Muscle layer of duodenum (tissue), 2 donors: ENCODE measurements at regions not wholly inside any gene's neighbourhood (a gene's known extent, or its start where the extent isn't known, plus 50 kb on each side); places are given as distances from the start of the nearest gene placed in this dataset.

Experiments used
- H3K27ac ChIP-seq: one replicate; pipeline ENCODE4 v1.7.0; 2013; ENCODE audit warnings: mild to moderate bottlenecking, low read length
- H3K27me3 ChIP-seq: one replicate; pipeline ENCODE4 v1.7.0; 2013; ENCODE audit warnings: low read depth, mild to moderate bottlenecking, control low read depth, low read length
- H3K36me3 ChIP-seq, 2 donors: one replicate each; pipeline ENCODE4 v1.7.0; 2013; ENCODE audit warnings: low read length in 2 of 2, control low read depth in 1 of 2, mild to moderate bottlenecking in 1 of 2; ENCODE audit not compliant: insufficient read depth in 2 of 2, control insufficient read depth in 1 of 2
- H3K4me1 ChIP-seq, 2 donors: one replicate each; pipeline ENCODE4 v1.7.0; 2013; ENCODE audit warnings: low read length in 2 of 2, mild to moderate bottlenecking in 2 of 2, control low read depth in 1 of 2, moderate library complexity in 1 of 2; ENCODE audit not compliant: insufficient read depth in 2 of 2, control insufficient read depth in 1 of 2
- H3K4me3 ChIP-seq, 2 donors: one replicate each; pipeline ENCODE4 v1.7.0; 2013; ENCODE audit warnings: low read length in 2 of 2, low read depth in 1 of 2, mild to moderate bottlenecking in 1 of 2
- H3K9me3 ChIP-seq, 2 donors: one replicate each; pipeline ENCODE4 v1.7.0; 2013; ENCODE audit warnings: low read length in 2 of 2, control low read depth in 1 of 2, mild to moderate bottlenecking in 1 of 2; ENCODE audit not compliant: control insufficient read depth in 1 of 2
- donor health status: healthy.

- no peak overlapping the region for H3K4me3 ChIP-seq
- no peaks in the 10 kb centered on the region for H3K9me3 ChIP-seq
- no peaks in the 10 kb centered on the region for H3K36me3 ChIP-seq
- peaks cover 0 to 6% of the 10 kb centered on the region in 2 donors for H3K4me1 ChIP-seq
- no peaks in the 10 kb centered on the region for H3K27me3 ChIP-seq
- H3K27ac ChIP-seq = no peak overlapping the region
Measured at GRCh38 chr10:3837647-3838459, 52.8 kb upstream of the KLF6 start.

GRCh38 chr10:3836222-3836820, 51.3 kb upstream of the KLF6 start:
- no peak overlapping the region for H3K27ac ChIP-seq
- H3K27me3 ChIP-seq = no peaks in the 10 kb centered on the region
- no peaks in the 10 kb centered on the region for H3K36me3 ChIP-seq
- H3K9me3 ChIP-seq = no peaks in the 10 kb centered on the region
- no peak overlapping the region for H3K4me3 ChIP-seq
- peaks cover 3 to 6% of the 10 kb centered on the region in 2 donors for H3K4me1 ChIP-seq

- Histone ChIP-seq H3K36me3 (no peaks in the 10 kb centered on the region), H3K4me3 (no peak overlapping the region), H3K27ac (peak overlapping the region; percentile 68), H3K27me3 (no peaks in the 10 kb centered on the region), H3K9me3 (no peaks in the 10 kb centered on the region), H3K4me1 (peaks cover 6 to 9% of the 10 kb centered on the region in 2 donors)
Measured at GRCh38 chr10:3835770-3836169, 50.8 kb upstream of the KLF6 start.

- Histone ChIP-seq H3K4me3 (no peak overlapping the region), H3K36me3 (no peaks in the 10 kb centered on the region), H3K27me3 (no peaks in the 10 kb centered on the region), H3K4me1 (peaks cover 6 to 12% of the 10 kb centered on the region in 2 donors), H3K27ac (no peak overlapping the region), H3K9me3 (no peaks in the 10 kb centered on the region)
Measured at GRCh38 chr10:3834947-3835346, 49.9 kb upstream of the KLF6 start.
